HEK293 (cell line): ENCODE measurements at regions not wholly inside any gene's neighbourhood (a gene's known extent, or its start where the extent isn't known, plus 50 kb on each side); places are given as distances from the start of the nearest gene placed in this dataset.

Experiments
- CTCF ChIA-PET: fragments of 350-600 bp; formaldehyde crosslinking; extraction: SDS; loops from one replicate; lab custom pipeline; 2021; ENCODE audit warnings: antibody characterized with exemption; lab: Yijun Ruan, JAX
- POLR2A ChIA-PET: fragments of 300-600 bp; formaldehyde crosslinking; extraction: SDS; loops from one replicate; lab custom pipeline; 2020; ENCODE audit warnings: antibody characterized with exemption, inconsistent platforms; lab: Yijun Ruan, JAX
- H3K27ac ChIP-seq: fragments of 200-500 bp; sonication (Bioruptor generic); 2 replicates; pipeline ENCODE4 v1.5.1; 2014; ENCODE audit warnings: low read depth, low read length, control low read depth, inconsistent platforms; ENCODE audit errors: extremely low read depth
- H3K36me3 ChIP-seq, 2 experiments: fragments of 200-500 bp in 1 of 2; sonication (Bioruptor generic) in 1 of 2; 1 replicate in 1 of 2; 2 replicates in 1 of 2; pipeline ENCODE4 v1.5.1; 2014 to 2017; ENCODE audit warnings: inconsistent platforms in 2 of 2, low read length in 2 of 2; ENCODE audit not compliant: control insufficient read depth in 2 of 2, insufficient read depth in 1 of 2
- H3K4me1 ChIP-seq: fragments of 200-500 bp; sonication (Bioruptor generic); 2 replicates; pipeline ENCODE4 v1.5.1; 2014; ENCODE audit warnings: mild to moderate bottlenecking, low read length, inconsistent platforms; ENCODE audit not compliant: control insufficient read depth, insufficient read depth
- H3K4me3 ChIP-seq: 2 replicates; pipeline ENCODE4 v1.5.1; 2011; ENCODE audit warnings: low read depth, mild to moderate bottlenecking, control low read depth, low read length, moderate library complexity
- H3K9me3 ChIP-seq: fragments of 200-500 bp; sonication (Bioruptor generic); 2 replicates; pipeline ENCODE4 v1.5.1; 2014; ENCODE audit warnings: low read depth, low read length, inconsistent platforms; ENCODE audit not compliant: control insufficient read depth, insufficient read depth
- GFI1B ChIP-seq: fragments of 450-650 bp; formaldehyde crosslinking; IDR thresholded peaks from 2 replicates; pipeline ENCODE4 v1.5.1; 2016; ENCODE audit warnings: missing biosample characterization, missing genetic modification characterization
- KLF10 ChIP-seq: fragments of 450-650 bp; IDR thresholded peaks from 2 replicates; pipeline ENCODE4 v1.5.1; 2018; ENCODE audit warnings: missing biosample characterization, mild to moderate bottlenecking, missing genetic modification characterization
- MYNN ChIP-seq: fragments of 450-650 bp; formaldehyde crosslinking; IDR thresholded peaks from 2 replicates; pipeline ENCODE4 v1.5.1; 2016; ENCODE audit warnings: missing biosample characterization, missing genetic modification characterization, borderline replicate concordance
- RBAK ChIP-seq: fragments of 450-650 bp; formaldehyde crosslinking; IDR thresholded peaks from 2 replicates; pipeline ENCODE4 v1.5.1; 2016; ENCODE audit warnings: missing biosample characterization, missing genetic modification characterization
- SETDB1 ChIP-seq: IDR thresholded peaks from one replicate; pipeline ENCODE4 v1.6.1; 2017; ENCODE audit warnings: mild to moderate bottlenecking, low read length, moderate library complexity, mixed read lengths; ENCODE audit not compliant: insufficient read length
- ZBTB17 ChIP-seq: fragments of 450-650 bp; formaldehyde crosslinking; IDR thresholded peaks from 2 replicates; pipeline ENCODE4 v1.5.1; 2016; ENCODE audit warnings: missing biosample characterization, missing genetic modification characterization
- ZIC2 ChIP-seq: fragments of 450-650 bp; formaldehyde crosslinking; IDR thresholded peaks from 2 replicates; pipeline ENCODE4 v1.5.1; 2016; ENCODE audit warnings: missing biosample characterization, missing genetic modification characterization
- ZNF132 ChIP-seq: fragments of 450-650 bp; formaldehyde crosslinking; IDR thresholded peaks from 2 replicates; pipeline ENCODE4 v1.5.1; 2017; ENCODE audit warnings: missing biosample characterization, missing genetic modification characterization, borderline replicate concordance
- ZNF133 ChIP-seq: fragments of 450-650 bp; formaldehyde crosslinking; IDR thresholded peaks from 2 replicates; pipeline ENCODE4 v1.5.1; 2016; ENCODE audit warnings: missing biosample characterization, missing genetic modification characterization
- ZNF146 ChIP-seq: fragments of 450-650 bp; formaldehyde crosslinking; IDR thresholded peaks from 2 replicates; pipeline ENCODE4 v1.5.1; 2016; ENCODE audit warnings: missing biosample characterization, missing genetic modification characterization
- ZNF174 ChIP-seq: fragments of 450-650 bp; formaldehyde crosslinking; IDR thresholded peaks from 2 replicates; pipeline ENCODE4 v1.5.0; 2017; ENCODE audit warnings: missing biosample characterization, mild to moderate bottlenecking, missing genetic modification characterization
- ZNF18 ChIP-seq: fragments of 450-650 bp; formaldehyde crosslinking; IDR thresholded peaks from 2 replicates; pipeline ENCODE4 v1.5.1; 2016; ENCODE audit warnings: missing biosample characterization, missing genetic modification characterization
- ZNF19 ChIP-seq: fragments of 450-650 bp; formaldehyde crosslinking; IDR thresholded peaks from 2 replicates; pipeline ENCODE4; 2016; ENCODE audit warnings: missing biosample characterization, missing genetic modification characterization, low read depth
- ZNF2 ChIP-seq: fragments of 450-650 bp; formaldehyde crosslinking; IDR thresholded peaks from 2 replicates; pipeline ENCODE4 v1.5.1; 2016; ENCODE audit warnings: missing biosample characterization, missing genetic modification characterization
- ZNF362 ChIP-seq: fragments of 450-650 bp; formaldehyde crosslinking; IDR thresholded peaks from 2 replicates; pipeline ENCODE4 v1.5.1; 2016; ENCODE audit warnings: missing biosample characterization, missing genetic modification characterization
- ZNF366 ChIP-seq: fragments of 450-650 bp; formaldehyde crosslinking; conservative IDR thresholded peaks from 2 replicates; pipeline ENCODE4 v1.5.1; 2016; ENCODE audit warnings: missing biosample characterization, missing genetic modification characterization
- ZNF473 ChIP-seq: fragments of 450-650 bp; formaldehyde crosslinking; IDR thresholded peaks from 2 replicates; pipeline ENCODE4 v1.5.1; 2017; ENCODE audit warnings: missing biosample characterization, missing genetic modification characterization
- ZNF514 ChIP-seq: fragments of 450-650 bp; formaldehyde crosslinking; IDR thresholded peaks from 2 replicates; pipeline ENCODE4 v1.5.1; 2016; ENCODE audit warnings: missing biosample characterization, missing genetic modification characterization
- ZNF585B ChIP-seq: fragments of 450-650 bp; formaldehyde crosslinking; IDR thresholded peaks from 2 replicates; pipeline ENCODE4 v1.5.1; 2016; ENCODE audit warnings: missing biosample characterization, missing genetic modification characterization
- ZNF660 ChIP-seq: fragments of 450-650 bp; IDR thresholded peaks from 2 replicates; pipeline ENCODE4 v1.5.1; 2018; ENCODE audit warnings: missing biosample characterization, mild to moderate bottlenecking, missing genetic modification characterization
- ZNF791 ChIP-seq: fragments of 450-650 bp; formaldehyde crosslinking; IDR thresholded peaks from 2 replicates; pipeline ENCODE4 v1.5.1; 2016; ENCODE audit warnings: missing biosample characterization, missing genetic modification characterization
- TF ChIP-seq, protein P1 (sequence below): fragments of 450-650 bp; formaldehyde crosslinking; IDR thresholded peaks from 2 replicates; pipeline ENCODE4 v1.5.1; 2016; ENCODE audit warnings: missing biosample characterization, missing genetic modification characterization

DNA sequence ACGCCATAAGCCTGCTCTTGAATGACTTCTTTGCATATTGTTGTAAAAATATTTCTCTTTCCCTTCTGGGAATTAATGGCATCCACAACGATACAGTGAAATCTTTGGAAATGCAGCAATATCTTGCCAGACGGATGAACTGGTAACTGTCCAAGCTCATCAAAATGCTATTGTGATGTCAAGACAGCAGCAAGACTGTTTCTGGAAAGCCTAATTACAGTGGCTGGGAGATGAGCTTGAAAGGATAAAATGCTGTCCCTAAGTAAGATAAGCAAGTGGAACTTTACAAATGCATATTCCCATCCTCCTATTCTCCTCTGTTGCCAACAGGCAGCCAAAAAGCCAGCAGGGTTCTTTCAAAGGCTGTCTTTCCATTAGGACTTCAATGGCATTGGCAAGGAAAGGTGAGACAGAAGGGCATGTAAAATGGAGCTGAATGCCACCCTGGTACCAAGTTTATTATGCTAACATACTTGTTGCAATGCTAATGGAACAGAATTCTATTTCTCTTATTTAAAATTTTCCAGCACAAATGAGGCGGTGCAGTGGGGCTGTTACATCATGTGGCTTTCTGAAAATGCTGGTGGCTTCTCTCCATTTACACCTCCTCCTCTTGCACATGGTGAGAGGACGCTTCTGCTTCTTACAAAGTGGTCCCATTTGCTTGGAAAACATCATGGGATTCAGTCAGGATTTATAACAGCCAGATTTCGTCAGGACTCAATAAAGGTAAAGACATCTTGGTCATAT lies 178.3 kb upstream of the PTER start:
- ChIA-PET POLR2A (no interaction called here), CTCF (interaction anchor here (0.6 kb wide), 1 partner anchor 140 kb away, joined by 3 read pairs; no protein-coding TSS in a partner anchor)
- no peaks in the 10 kb centered on the region for H3K4me1 ChIP-seq
- no peak overlapping the region for H3K27ac ChIP-seq
- TF ChIP-seq ZNF133 (tag by site-specific recombination) (no peak), ZNF660 (tag by site-specific recombination) (no peak), ZNF2 (tag by site-specific recombination) (no peak), ZNF19 (tag by site-specific recombination) (no peak), ZNF132 (tag by site-specific recombination) (no peak)
- H3K4me3 ChIP-seq, result no peak overlapping the region
- H3K9me3 ChIP-seq, result no peaks in the 10 kb centered on the region; the same call in 1 of the 2 replicates
- H3K36me3 ChIP-seq, result no peaks in the 10 kb centered on the region

DNA sequence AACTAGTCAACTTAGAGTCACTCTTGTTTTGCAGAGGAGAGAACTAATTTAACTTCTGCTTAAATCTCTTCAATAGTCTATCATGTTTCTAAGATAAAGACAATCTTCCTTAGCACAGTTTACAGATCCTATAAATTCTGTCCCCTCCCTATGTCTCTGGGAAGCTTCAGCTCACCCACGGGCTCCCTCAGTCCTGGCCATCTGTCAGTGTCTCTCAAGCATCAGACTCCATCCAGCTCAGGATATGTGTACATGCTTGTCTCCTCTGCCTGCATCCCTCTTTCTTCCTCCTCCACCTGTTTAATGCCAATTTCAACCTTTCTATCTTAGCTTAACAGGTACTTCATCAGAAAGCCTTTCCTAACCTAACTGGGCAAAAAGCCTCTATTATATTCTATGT lies 177.1 kb upstream of the PTER start:
- H3K9me3 ChIP-seq, result no peaks in the 10 kb centered on the region; the same call in 1 of the 2 replicates
- H3K4me1 ChIP-seq, result no peaks in the 10 kb centered on the region
- TF ChIP-seq GFI1B (tag by site-specific recombination), result no peak
- no peak for TF ChIP-seq SETDB1
- no peak for TF ChIP-seq ZNF174 (tag by site-specific recombination)
- TF ChIP-seq, protein P1, sequence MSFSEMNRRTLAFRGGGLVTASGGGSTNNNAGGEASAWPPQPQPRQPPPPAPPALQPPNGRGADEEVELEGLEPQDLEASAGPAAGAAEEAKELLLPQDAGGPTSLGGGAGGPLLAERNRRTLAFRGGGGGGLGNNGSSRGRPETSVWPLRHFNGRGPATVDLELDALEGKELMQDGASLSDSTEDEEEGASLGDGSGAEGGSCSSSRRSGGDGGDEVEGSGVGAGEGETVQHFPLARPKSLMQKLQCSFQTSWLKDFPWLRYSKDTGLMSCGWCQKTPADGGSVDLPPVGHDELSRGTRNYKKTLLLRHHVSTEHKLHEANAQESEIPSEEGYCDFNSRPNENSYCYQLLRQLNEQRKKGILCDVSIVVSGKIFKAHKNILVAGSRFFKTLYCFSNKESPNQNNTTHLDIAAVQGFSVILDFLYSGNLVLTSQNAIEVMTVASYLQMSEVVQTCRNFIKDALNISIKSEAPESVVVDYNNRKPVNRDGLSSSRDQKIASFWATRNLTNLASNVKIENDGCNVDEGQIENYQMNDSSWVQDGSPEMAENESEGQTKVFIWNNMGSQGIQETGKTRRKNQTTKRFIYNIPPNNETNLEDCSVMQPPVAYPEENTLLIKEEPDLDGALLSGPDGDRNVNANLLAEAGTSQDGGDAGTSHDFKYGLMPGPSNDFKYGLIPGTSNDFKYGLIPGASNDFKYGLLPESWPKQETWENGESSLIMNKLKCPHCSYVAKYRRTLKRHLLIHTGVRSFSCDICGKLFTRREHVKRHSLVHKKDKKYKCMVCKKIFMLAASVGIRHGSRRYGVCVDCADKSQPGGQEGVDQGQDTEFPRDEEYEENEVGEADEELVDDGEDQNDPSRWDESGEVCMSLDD (tag by site-specific recombination), result no peak
- no peak for TF ChIP-seq ZBTB17 (tag by site-specific recombination)
- TF ChIP-seq ZNF514 (tag by site-specific recombination), result no peak
- no peak for TF ChIP-seq ZNF18 (tag by site-specific recombination)
- no peak for TF ChIP-seq MYNN (tag by site-specific recombination)
- TF ChIP-seq ZNF585B (tag by site-specific recombination), result no peak
- no peak for TF ChIP-seq KLF10 (tag by site-specific recombination)
- no peak for TF ChIP-seq ZNF366 (tag by site-specific recombination)
- no peak for TF ChIP-seq ZNF362 (tag by site-specific recombination)
- TF ChIP-seq ZNF132 (tag by site-specific recombination), result no peak
- TF ChIP-seq ZIC2 (tag by site-specific recombination), result no peak
- TF ChIP-seq RBAK (tag by site-specific recombination), result no peak
- no peak for TF ChIP-seq ZNF791
- TF ChIP-seq ZNF146 (tag by site-specific recombination), result no peak
- no peak for TF ChIP-seq ZNF473
- TF ChIP-seq, all 188 proteins: peak for 0
- CTCF ChIA-PET, result no interaction called here
- Histone ChIP-seq H3K4me3 (no peak overlapping the region), H3K27ac (no peak overlapping the region), H3K36me3 (no peaks in the 10 kb centered on the region)
- POLR2A ChIA-PET, result no interaction called here
